Body of pancreas (tissue), 4 donors: ENCODE measurements at regions not wholly inside any gene's neighbourhood (a gene's known extent, or its start where the extent isn't known, plus 50 kb on each side); places are given as distances from the start of the nearest gene placed in this dataset.

Source experiments
- ATAC-seq: fragments of 150-250 bp; one replicate; pipeline ENCODE4 v1.9.1; 2016
- DNase-seq, 4 donors: peaks; one replicate each; pipeline ENCODE4 v3.0.0-alpha.2; 2019
- H3K27ac ChIP-seq, 4 donors: fragments of 200-600 bp; sonication (generic); 1 replicate in 3 of 4; 2 replicates in 1 of 4; pipeline versions ENCODE4 v1.5.1 to v1.6.1; 2016 to 2019; ENCODE audit warnings: mild to moderate bottlenecking in 1 of 4, mixed read lengths in 1 of 4, moderate library complexity in 1 of 4
- H3K27me3 ChIP-seq, 2 donors: fragments of 200-600 bp; sonication (generic); one replicate each; pipeline ENCODE4 v1.6.0; 2016; ENCODE audit warnings: mild to moderate bottlenecking in 1 of 2
- H3K36me3 ChIP-seq, 2 donors: fragments of 200-600 bp; sonication (generic); replicated peaks in 1 of 2; 2 replicates each; pipeline ENCODE4 v1.5.1; 2016; ENCODE audit warnings: low read depth in 2 of 2; ENCODE audit not compliant: insufficient read depth in 1 of 2
- H3K4me1 ChIP-seq: fragments of 200-600 bp; sonication (generic); one replicate; pipeline ENCODE4 v1.6.0; 2016
- H3K4me3 ChIP-seq, 2 donors: fragments of 200-600 bp; sonication (generic); 1 replicate in 1 of 2; 2 replicates in 1 of 2; pipeline ENCODE4 v1.5.1; 2016 to 2019
- H3K9me3 ChIP-seq, 3 donors: fragments of 200-600 bp; sonication (generic); 1 replicate in 2 of 3; 2 replicates in 1 of 3; pipeline ENCODE4 v1.5.1; 2016
- POLR2A ChIP-seq, 3 donors: fragments of 450-650 bp; IDR thresholded peaks; one replicate each; pipeline ENCODE4 v1.6.1; 2016; ENCODE audit warnings: antibody characterized with exemption in 3 of 3, mild to moderate bottlenecking in 2 of 3
- WGBS, 2 donors: methylation state at CpG; one replicate each; pipeline ENCODE4 v1.1.5; 2017; 5-methylcytosine and 5-hydroxymethylcytosine counted together
- intact Hi-C: fragments of 100-400 bp; cut with DNase I; formaldehyde crosslinking; loops from one replicate; pipeline ENCODE4 v1.15.1; 2023
- TF ChIP-seq, protein P1 (sequence below), 7 experiments: fragments of 450-650 bp in 4 of 7; fragments of 200-600 bp in 3 of 7; sonication (generic) in 3 of 7; IDR thresholded peaks; one replicate each; pipeline ENCODE4 v1.5.1; 2016 to 2019; ENCODE audit warnings: antibody characterized with exemption in 7 of 7

DNA sequence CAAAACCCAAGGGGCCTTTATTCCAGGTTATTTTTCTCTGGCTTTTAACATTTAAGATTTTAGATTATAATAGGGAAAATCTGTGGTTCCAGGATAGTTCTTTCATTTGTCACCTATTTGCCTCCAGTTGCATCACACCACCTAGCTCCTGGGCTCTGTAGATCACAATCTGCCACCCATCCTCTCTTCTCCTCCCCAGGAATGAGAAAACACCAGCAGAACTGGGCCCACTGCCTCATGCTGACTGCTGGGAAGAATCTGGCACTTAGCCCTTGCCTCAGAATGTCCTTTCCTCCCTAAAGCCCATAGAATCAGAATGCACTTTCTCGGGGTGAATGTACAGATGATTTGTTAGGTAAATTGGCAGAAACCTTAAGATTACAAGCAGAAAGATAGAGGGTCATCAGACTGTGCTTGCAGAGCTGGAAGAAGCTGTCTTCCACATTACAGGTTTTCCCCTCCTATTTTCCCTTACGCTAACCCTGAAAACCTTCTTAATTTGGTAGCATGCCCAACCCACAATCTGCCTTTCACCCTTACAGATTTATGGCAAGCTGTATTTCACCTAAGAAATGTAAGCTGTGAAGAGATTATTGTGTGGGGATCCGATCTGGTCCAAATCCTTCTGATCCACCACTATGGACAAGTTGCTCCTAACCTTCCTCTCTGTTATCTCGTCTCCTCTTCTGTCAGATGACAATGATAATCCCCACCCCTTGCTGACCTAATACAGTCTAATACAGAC, 72.6 kb downstream of the LRRC30 start:
- DNase-seq (no peak), ATAC-seq (no peak)
- H3K4me3 ChIP-seq: no peak overlapping the region
- no peak overlapping the region for H3K27ac ChIP-seq
- no peaks in the 10 kb centered on the region for H3K4me1 ChIP-seq
- no peaks in the 10 kb centered on the region for H3K27me3 ChIP-seq
- no peaks in the 10 kb centered on the region for H3K36me3 ChIP-seq
- 60 to 75% methylated on average over 4 of the region's 4 CpGs for WGBS, 2 donors
- H3K9me3 ChIP-seq: no peaks in the 10 kb centered on the region
- TF ChIP-seq POLR2A (IDR thresholded peaks at IDR 0.05): no peak
- TF ChIP-seq, protein P1, sequence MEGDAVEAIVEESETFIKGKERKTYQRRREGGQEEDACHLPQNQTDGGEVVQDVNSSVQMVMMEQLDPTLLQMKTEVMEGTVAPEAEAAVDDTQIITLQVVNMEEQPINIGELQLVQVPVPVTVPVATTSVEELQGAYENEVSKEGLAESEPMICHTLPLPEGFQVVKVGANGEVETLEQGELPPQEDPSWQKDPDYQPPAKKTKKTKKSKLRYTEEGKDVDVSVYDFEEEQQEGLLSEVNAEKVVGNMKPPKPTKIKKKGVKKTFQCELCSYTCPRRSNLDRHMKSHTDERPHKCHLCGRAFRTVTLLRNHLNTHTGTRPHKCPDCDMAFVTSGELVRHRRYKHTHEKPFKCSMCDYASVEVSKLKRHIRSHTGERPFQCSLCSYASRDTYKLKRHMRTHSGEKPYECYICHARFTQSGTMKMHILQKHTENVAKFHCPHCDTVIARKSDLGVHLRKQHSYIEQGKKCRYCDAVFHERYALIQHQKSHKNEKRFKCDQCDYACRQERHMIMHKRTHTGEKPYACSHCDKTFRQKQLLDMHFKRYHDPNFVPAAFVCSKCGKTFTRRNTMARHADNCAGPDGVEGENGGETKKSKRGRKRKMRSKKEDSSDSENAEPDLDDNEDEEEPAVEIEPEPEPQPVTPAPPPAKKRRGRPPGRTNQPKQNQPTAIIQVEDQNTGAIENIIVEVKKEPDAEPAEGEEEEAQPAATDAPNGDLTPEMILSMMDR (IDR thresholded peaks at IDR 0.05): no peak
- intact Hi-C loops: no loop called here

DNA sequence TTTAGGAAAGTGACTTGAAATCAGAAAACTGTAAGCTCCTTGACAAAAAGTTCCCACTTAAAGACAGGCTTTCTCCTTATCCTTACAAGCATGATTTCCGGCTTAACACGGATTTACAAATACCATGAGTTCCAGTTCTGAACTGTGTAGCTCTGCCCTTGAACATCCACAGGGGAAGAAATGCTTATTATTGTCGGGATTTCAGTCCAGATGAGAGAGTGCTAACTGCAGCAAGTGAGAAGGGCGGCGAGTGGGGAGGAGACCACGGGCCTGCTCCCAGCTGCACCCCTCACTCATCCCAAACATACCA, 73.1 kb downstream of the LRRC30 start:
- H3K27ac ChIP-seq: no peak overlapping the region
- no peaks in the 10 kb centered on the region for H3K27me3 ChIP-seq
- no peak for TF ChIP-seq POLR2A (IDR thresholded peaks at IDR 0.05)
- TF ChIP-seq, protein P1 (IDR thresholded peaks at IDR 0.05): no peak
- no peak for DNase-seq
- intact Hi-C loops: no loop called here
- H3K36me3 ChIP-seq: no peaks in the 10 kb centered on the region
- H3K4me3 ChIP-seq: no peak overlapping the region
- no peaks in the 10 kb centered on the region for H3K9me3 ChIP-seq
- no peaks in the 10 kb centered on the region for H3K4me1 ChIP-seq
- WGBS, 2 donors: 71 to 79% methylated on average over 6 of the region's 6 CpGs
- no peak for ATAC-seq

DNA sequence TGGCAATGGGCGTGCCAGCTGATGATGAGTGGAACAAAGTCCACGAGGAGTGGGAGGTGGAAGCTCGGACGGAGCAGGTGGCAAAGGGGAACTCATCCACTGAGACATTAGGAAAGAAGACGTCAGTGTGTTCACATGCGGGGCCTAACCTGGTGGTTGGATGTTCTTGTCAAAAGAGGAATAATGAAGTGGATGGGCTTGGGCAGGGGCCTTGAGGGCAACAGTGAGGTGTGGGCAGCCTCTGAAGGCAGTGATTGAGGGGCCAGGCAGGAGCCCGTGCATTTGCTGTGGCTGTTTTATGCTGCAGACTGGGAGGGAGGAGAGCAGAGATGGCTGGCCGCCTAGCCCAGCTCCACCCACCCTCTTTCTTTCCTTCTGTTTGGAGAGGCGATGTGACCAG, 74.5 kb downstream of the LRRC30 start:
- Histone ChIP-seq H3K36me3 (no peaks in the 10 kb centered on the region), H3K9me3 (no peaks in the 10 kb centered on the region), H3K27ac (no peak overlapping the region), H3K4me3 (no peak overlapping the region), H3K27me3 (no peaks in the 10 kb centered on the region), H3K4me1 (no peaks in the 10 kb centered on the region)
- WGBS, 2 donors: 69 to 70% methylated on average over 8 to 9 of the region's 9 CpGs
- no peak for DNase-seq
- intact Hi-C loops: no loop called here
- TF ChIP-seq, protein P1 (IDR thresholded peaks at IDR 0.05): no peak
- no peak for TF ChIP-seq POLR2A (IDR thresholded peaks at IDR 0.05)
- no peak for ATAC-seq

DNA sequence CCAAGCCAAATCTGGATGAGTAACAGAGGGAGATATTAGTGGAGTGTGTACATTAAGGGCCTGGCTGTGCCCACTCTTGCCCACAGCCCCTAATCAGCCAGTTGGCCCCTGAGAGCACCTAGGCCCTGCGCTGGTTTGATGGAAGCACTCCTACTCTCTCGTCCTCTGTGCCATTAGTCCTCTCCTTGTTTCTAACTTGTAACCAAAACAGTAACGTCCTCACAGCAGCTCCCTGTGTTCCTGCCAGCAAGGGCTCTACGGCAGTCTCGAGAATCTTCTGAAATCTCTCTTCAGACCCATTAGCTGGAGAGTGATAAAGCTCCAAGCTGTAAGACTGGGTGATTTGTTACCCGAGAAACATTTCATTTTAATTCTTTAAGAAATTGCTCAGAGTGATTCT, 76.1 kb downstream of the LRRC30 start:
- no peak overlapping the region for H3K27ac ChIP-seq

More for the DNA sequence above, 76.1 kb downstream of the LRRC30 start:
- 63 to 71% methylated on average over 6 of the region's 6 CpGs for WGBS, 2 donors
- Histone ChIP-seq H3K27me3 (no peaks in the 10 kb centered on the region), H3K4me1 (no peaks in the 10 kb centered on the region), H3K36me3 (no peaks in the 10 kb centered on the region), H3K4me3 (no peak overlapping the region), H3K9me3 (no peaks in the 10 kb centered on the region)
- ATAC-seq (no peak), DNase-seq (no peak)
- TF ChIP-seq POLR2A (IDR thresholded peaks at IDR 0.05): no peak
- TF ChIP-seq, protein P1 (IDR thresholded peaks at IDR 0.05): no peak
- intact Hi-C loops: no loop called here
